ENCODE measurements at regions not wholly inside any gene's neighbourhood (a gene's known extent, or its start where the extent isn't known, plus 50 kb on each side); places are given as distances from the start of the nearest gene placed in this dataset.

DNA sequence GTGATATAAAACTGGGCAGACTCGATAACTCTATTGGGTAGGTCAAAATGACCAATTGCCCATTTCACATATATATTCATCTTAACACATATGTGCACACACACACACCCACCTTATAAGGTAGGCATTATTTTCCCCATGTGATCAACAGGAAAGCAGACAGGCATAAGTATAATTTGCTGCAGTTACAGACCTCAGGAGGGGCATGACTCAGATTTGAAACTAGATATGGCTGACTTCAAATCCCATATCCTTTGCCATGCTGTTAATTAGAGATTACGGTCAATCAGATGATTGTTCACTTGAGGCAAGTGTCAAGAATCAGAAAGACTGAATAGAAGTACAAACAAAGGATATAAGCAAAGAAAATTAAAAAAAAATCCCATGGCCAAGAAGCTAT is 910.6 kb downstream of the NTRK3 start:
- Mint-ChIP-seq H3K27ac (no peak overlapping the region), H3K36me3 (ENCODE audit: low read depth) (no peaks in the 10 kb centered on the region), H3K4me3 (no peak overlapping the region), H3K27me3 (no peaks in the 10 kb centered on the region), H3K4me1 (ENCODE audit: low read depth) (no peaks in the 10 kb centered on the region), H3K9me3 (no peaks in the 10 kb centered on the region)
- ATAC-seq (no peak), DNase-seq (no peak)
- POLR2A ChIA-PET, result no interaction called here
- intact Hi-C loops (cut with micrococcal nuclease), result no loop called here
- CTCF ChIA-PET, result no interaction called here
- TF ChIP-seq, protein P1, sequence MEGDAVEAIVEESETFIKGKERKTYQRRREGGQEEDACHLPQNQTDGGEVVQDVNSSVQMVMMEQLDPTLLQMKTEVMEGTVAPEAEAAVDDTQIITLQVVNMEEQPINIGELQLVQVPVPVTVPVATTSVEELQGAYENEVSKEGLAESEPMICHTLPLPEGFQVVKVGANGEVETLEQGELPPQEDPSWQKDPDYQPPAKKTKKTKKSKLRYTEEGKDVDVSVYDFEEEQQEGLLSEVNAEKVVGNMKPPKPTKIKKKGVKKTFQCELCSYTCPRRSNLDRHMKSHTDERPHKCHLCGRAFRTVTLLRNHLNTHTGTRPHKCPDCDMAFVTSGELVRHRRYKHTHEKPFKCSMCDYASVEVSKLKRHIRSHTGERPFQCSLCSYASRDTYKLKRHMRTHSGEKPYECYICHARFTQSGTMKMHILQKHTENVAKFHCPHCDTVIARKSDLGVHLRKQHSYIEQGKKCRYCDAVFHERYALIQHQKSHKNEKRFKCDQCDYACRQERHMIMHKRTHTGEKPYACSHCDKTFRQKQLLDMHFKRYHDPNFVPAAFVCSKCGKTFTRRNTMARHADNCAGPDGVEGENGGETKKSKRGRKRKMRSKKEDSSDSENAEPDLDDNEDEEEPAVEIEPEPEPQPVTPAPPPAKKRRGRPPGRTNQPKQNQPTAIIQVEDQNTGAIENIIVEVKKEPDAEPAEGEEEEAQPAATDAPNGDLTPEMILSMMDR (IDR thresholded peaks at IDR 0.05), result no peak

DNA sequence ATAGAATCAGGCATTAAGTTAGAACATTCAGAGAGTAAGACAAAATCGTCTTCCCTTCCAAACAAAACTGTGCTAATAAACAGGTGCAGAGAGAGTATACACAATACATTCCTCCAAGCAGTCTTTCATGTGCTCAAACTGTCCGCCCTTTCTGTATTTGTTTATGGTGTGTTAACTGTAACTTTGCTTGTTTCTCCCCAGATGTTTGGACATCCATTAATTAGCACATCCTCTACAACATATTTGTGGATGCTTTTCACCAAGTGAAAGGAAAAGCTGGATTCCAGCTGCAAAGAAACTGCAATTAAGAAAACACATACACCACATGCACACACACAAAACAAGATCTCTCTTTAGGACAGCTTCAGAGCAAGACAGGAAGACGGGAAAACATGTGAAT is 912.6 kb downstream of the NTRK3 start:
- Mint-ChIP-seq H3K27ac (no peak overlapping the region), H3K4me1 (ENCODE audit: low read depth) (no peaks in the 10 kb centered on the region), H3K36me3 (ENCODE audit: low read depth) (no peaks in the 10 kb centered on the region), H3K27me3 (no peaks in the 10 kb centered on the region), H3K4me3 (no peak overlapping the region), H3K9me3 (no peaks in the 10 kb centered on the region)
- DNase-seq (no peak), ATAC-seq (no peak)
- ChIA-PET CTCF (no interaction called here), POLR2A (no interaction called here)
- TF ChIP-seq, protein P1 (IDR thresholded peaks at IDR 0.05), result no peak
- intact Hi-C loops (cut with micrococcal nuclease), result no loop called here

DNA sequence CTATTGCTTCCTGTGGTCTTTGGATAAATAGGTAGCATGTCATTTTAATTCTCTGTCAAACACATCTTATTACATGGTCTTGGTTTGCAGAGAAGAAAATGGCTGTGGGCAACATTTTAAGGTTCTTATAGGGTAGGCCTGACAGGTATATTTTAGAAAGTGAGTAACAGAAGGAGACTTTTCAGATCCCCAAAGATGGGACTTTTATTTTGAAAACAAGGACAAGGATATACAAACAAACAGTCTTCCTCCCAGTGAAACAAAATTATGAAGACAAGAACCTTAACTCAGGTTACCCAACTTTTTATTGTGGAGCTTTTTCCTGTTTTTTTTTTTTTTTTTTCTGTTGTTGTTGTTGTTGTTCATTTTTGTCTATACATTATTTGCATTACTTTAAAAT is 916.2 kb downstream of the NTRK3 start:
- POLR2A ChIA-PET, result no interaction called here
- no peaks in the 10 kb centered on the region for H3K27me3 Mint-ChIP-seq
- TF ChIP-seq, protein P1 (IDR thresholded peaks at IDR 0.05), result no peak
- no peak for ATAC-seq
- H3K4me1 Mint-ChIP-seq (ENCODE audit: low read depth), result no peaks in the 10 kb centered on the region
- H3K36me3 Mint-ChIP-seq (ENCODE audit: low read depth), result no peaks in the 10 kb centered on the region
- intact Hi-C loops (cut with micrococcal nuclease), result no loop called here
- H3K9me3 Mint-ChIP-seq, result no peaks in the 10 kb centered on the region
- H3K4me3 Mint-ChIP-seq, result no peak overlapping the region
- CTCF ChIA-PET, result no interaction called here
- DNase-seq, result no peak
- no peak overlapping the region for H3K27ac Mint-ChIP-seq

DNA sequence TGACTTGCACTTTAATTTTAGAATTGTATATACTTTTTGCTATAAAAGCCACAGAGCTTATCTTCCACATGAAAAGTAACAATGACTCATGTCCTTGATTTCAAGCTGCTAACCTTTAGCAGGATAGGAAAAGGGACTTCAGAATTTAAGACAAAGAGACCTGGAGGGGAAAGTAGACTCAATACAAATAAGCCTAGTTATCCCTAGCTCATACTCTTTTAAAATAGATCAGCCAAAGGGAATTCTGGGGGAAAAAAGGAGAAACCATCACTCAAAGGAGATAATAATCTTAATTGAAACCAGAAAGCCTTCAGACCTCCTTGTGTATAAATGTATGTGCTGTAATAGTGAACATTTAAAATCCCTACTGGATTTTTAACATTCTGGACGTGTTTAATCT is 930.3 kb downstream of the NTRK3 start:
- TF ChIP-seq, protein P1 (IDR thresholded peaks at IDR 0.05), result no peak
- Mint-ChIP-seq H3K27ac (no peak overlapping the region), H3K4me1 (ENCODE audit: low read depth) (no peaks in the 10 kb centered on the region), H3K9me3 (peaks cover 6% of the 10 kb centered on the region), H3K4me3 (no peak overlapping the region), H3K27me3 (no peaks in the 10 kb centered on the region), H3K36me3 (ENCODE audit: low read depth) (no peaks in the 10 kb centered on the region)
- DNase-seq (no peak), ATAC-seq (no peak)
- intact Hi-C loops (cut with micrococcal nuclease), result no loop called here
- CTCF ChIA-PET, result no interaction called here
- POLR2A ChIA-PET, result no interaction called here

DNA sequence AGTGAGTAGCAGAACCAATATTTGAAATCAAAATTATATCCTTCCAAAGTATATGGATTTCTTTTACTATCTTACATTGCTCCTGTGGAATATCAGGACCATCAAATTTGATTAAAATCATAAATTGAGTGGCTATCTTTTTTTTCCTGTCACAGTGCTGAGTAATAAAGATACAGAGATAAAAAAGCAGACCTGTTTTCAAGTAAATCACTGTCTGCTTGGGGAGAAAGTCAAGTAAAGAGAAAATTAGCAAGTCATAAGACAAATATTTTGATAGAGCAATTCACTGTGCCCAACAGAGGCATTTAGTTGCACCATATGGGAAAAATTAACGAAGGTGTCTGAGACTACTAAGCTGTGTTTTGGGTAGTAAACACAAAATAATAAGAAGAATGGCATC is 933.7 kb downstream of the NTRK3 start:
- Mint-ChIP-seq H3K4me1 (ENCODE audit: low read depth) (no peaks in the 10 kb centered on the region), H3K9me3 (peaks cover 3% of the 10 kb centered on the region), H3K36me3 (ENCODE audit: low read depth) (no peaks in the 10 kb centered on the region), H3K4me3 (no peak overlapping the region), H3K27me3 (peaks cover 3% of the 10 kb centered on the region), H3K27ac (no peak overlapping the region)
- intact Hi-C loops (cut with micrococcal nuclease), result no loop called here
- TF ChIP-seq, protein P1 (IDR thresholded peaks at IDR 0.05), result no peak
- ATAC-seq, result no peak
- CTCF ChIA-PET, result no interaction called here
- POLR2A ChIA-PET, result no interaction called here
- DNase-seq, result no peak
